SJSA1 (cell line): ENCODE measurements at regions not wholly inside any gene's neighbourhood (a gene's known extent, or its start where the extent isn't known, plus 50 kb on each side); places are given as distances from the start of the nearest gene placed in this dataset.
"Not testable (repeated sequence)": the region's sequence is repeated elsewhere in the genome, so short reads cannot be mapped to it uniquely, and the experiment has no call there.

Experiments used
- DNase-seq, 2 experiments: peaks; one replicate each; pipeline ENCODE4 v3.0.0-alpha.2; 2015 to 2020; ENCODE audit warnings: low spot score in 2 of 2, low read depth in 1 of 2
- H3K27ac ChIP-seq: fragments of 250-450 bp; sonication (Bioruptor Pico); 2 replicates; pipeline ENCODE4 v1.5.1; 2020; ENCODE audit warnings: mild to moderate bottlenecking, moderate library complexity
- H3K27me3 ChIP-seq: fragments of 250-450 bp; sonication (Bioruptor Pico); replicated peaks from 2 replicates; pipeline ENCODE4 v1.5.1; 2020; ENCODE audit warnings: mild to moderate bottlenecking, moderate library complexity
- H3K36me3 ChIP-seq: fragments of 250-450 bp; sonication (Bioruptor Pico); 2 replicates; pipeline ENCODE4 v1.5.1; 2020; ENCODE audit warnings: mild to moderate bottlenecking
- H3K4me1 ChIP-seq: fragments of 250-450 bp; sonication (Bioruptor Pico); replicated peaks from 2 replicates; pipeline ENCODE4 v1.6.1; 2021; ENCODE audit warnings: mild to moderate bottlenecking
- H3K4me3 ChIP-seq: fragments of 250-450 bp; sonication (Bioruptor Pico); 2 replicates; pipeline ENCODE4 v1.5.1; 2020; ENCODE audit warnings: mild to moderate bottlenecking
- H3K9me3 ChIP-seq: fragments of 250-450 bp; sonication (Bioruptor Pico); replicated peaks from 2 replicates; pipeline ENCODE4 v1.5.1; 2020; ENCODE audit warnings: mild to moderate bottlenecking

- Histone ChIP-seq H3K9me3 (no peaks in the 10 kb centered on the region), H3K36me3 (no peaks in the 10 kb centered on the region; the same call in 1 of the 2 replicates), H3K4me3 (peak overlapping the region; percentile 47), H3K27me3 (no peaks in the 10 kb centered on the region), H3K4me1 (no peaks in the 10 kb centered on the region), H3K27ac (peak overlapping the region; percentile 74)
- no peak for DNase-seq
Observed at GRCh38 chr10:65571011-65571570, 1354.7 kb upstream of the LRRTM3 start.

GRCh38 chr10:65581426-65582026 is 1344.3 kb upstream of the LRRTM3 start:
- Histone ChIP-seq H3K36me3 (no peaks in the 10 kb centered on the region), H3K27me3 (no peaks in the 10 kb centered on the region), H3K4me1 (no peaks in the 10 kb centered on the region), H3K9me3 (no peaks in the 10 kb centered on the region), H3K4me3 (no peak overlapping the region), H3K27ac (no peak overlapping the region)
- no peak for DNase-seq

GRCh38 chr10:65602182-65602865 is 1323.5 kb upstream of the LRRTM3 start:
- no peaks in the 10 kb centered on the region for H3K4me1 ChIP-seq
- H3K9me3 ChIP-seq = no peaks in the 10 kb centered on the region
- H3K4me3 ChIP-seq = no peak overlapping the region
- no peak overlapping the region for H3K27ac ChIP-seq
- H3K27me3 ChIP-seq = no peaks in the 10 kb centered on the region
- DNase-seq = no peak
- H3K36me3 ChIP-seq = no peaks in the 10 kb centered on the region

GRCh38 chr10:65611592-65611991 is 1314.2 kb upstream of the LRRTM3 start:
- H3K9me3 ChIP-seq = no peaks in the 10 kb centered on the region
- H3K4me3 ChIP-seq = no peak overlapping the region
- no peaks in the 10 kb centered on the region for H3K4me1 ChIP-seq
- H3K36me3 ChIP-seq = no peaks in the 10 kb centered on the region
- no peak for DNase-seq
- H3K27ac ChIP-seq = no peak overlapping the region
- no peaks in the 10 kb centered on the region for H3K27me3 ChIP-seq

GRCh38 chr10:65614956-65615565 is 1310.8 kb upstream of the LRRTM3 start:
- no peaks in the 10 kb centered on the region for H3K4me1 ChIP-seq
- no peak overlapping the region for H3K4me3 ChIP-seq
- no peak overlapping the region for H3K27ac ChIP-seq
- H3K36me3 ChIP-seq = no peaks in the 10 kb centered on the region
- H3K9me3 ChIP-seq = no peaks in the 10 kb centered on the region
- no peak for DNase-seq
- H3K27me3 ChIP-seq = no peaks in the 10 kb centered on the region

- H3K4me3 ChIP-seq = no peak overlapping the region
- no peaks in the 10 kb centered on the region for H3K4me1 ChIP-seq
- no peaks in the 10 kb centered on the region for H3K9me3 ChIP-seq
- no peaks in the 10 kb centered on the region for H3K27me3 ChIP-seq
- H3K27ac ChIP-seq = no peak overlapping the region
- H3K36me3 ChIP-seq = no peaks in the 10 kb centered on the region
- no peak for DNase-seq
Observed at GRCh38 chr10:65618126-65618525, 1307.7 kb upstream of the LRRTM3 start.

GRCh38 chr10:65620404-65621048 is 1305.3 kb upstream of the LRRTM3 start:
- H3K27ac ChIP-seq = no peak overlapping the region
- no peak overlapping the region for H3K4me3 ChIP-seq
- no peak for DNase-seq
- no peaks in the 10 kb centered on the region for H3K9me3 ChIP-seq
- no peaks in the 10 kb centered on the region for H3K27me3 ChIP-seq
- no peaks in the 10 kb centered on the region for H3K36me3 ChIP-seq
- no peaks in the 10 kb centered on the region for H3K4me1 ChIP-seq

GRCh38 chr10:65622608-65623007 is 1303.2 kb upstream of the LRRTM3 start:
- H3K36me3 ChIP-seq = no peaks in the 10 kb centered on the region
- H3K4me1 ChIP-seq = no peaks in the 10 kb centered on the region
- no peak overlapping the region for H3K27ac ChIP-seq
- DNase-seq = no peak
- H3K4me3 ChIP-seq = no peak overlapping the region
- no peaks in the 10 kb centered on the region for H3K9me3 ChIP-seq
- no peaks in the 10 kb centered on the region for H3K27me3 ChIP-seq

- H3K4me3 ChIP-seq = no peak overlapping the region
- DNase-seq = no peak
- H3K9me3 ChIP-seq = no peaks in the 10 kb centered on the region; the same call in 1 of the 2 replicates
- H3K36me3 ChIP-seq = no peaks in the 10 kb centered on the region
- no peaks in the 10 kb centered on the region for H3K27me3 ChIP-seq
- no peak overlapping the region for H3K27ac ChIP-seq
- no peaks in the 10 kb centered on the region for H3K4me1 ChIP-seq
Observed at GRCh38 chr10:65628493-65629139, 1297.2 kb upstream of the LRRTM3 start.

- H3K4me1 ChIP-seq = no peaks in the 10 kb centered on the region
- H3K4me3 ChIP-seq = no peak overlapping the region
- H3K27me3 ChIP-seq = no peaks in the 10 kb centered on the region
- H3K9me3 ChIP-seq = no peaks in the 10 kb centered on the region
- no peak overlapping the region for H3K27ac ChIP-seq
- no peaks in the 10 kb centered on the region for H3K36me3 ChIP-seq
- no peak for DNase-seq
Observed at GRCh38 chr10:65660006-65660405, 1265.8 kb upstream of the LRRTM3 start.

GRCh38 chr10:65670087-65670486 is 1255.7 kb upstream of the LRRTM3 start:
- Histone ChIP-seq H3K27ac (no peak overlapping the region), H3K4me3 (no peak overlapping the region), H3K9me3 (no peaks in the 10 kb centered on the region; the same call in 1 of the 2 replicates), H3K27me3 (no peaks in the 10 kb centered on the region), H3K4me1 (no peaks in the 10 kb centered on the region), H3K36me3 (no peaks in the 10 kb centered on the region)
- no peak for DNase-seq

- not testable (repeated sequence) for H3K27ac ChIP-seq, H3K36me3 ChIP-seq, H3K27me3 ChIP-seq, DNase-seq, H3K4me3 ChIP-seq, H3K4me1 ChIP-seq, H3K9me3 ChIP-seq
Observed at GRCh38 chr10:65670596-65670995, 1255.2 kb upstream of the LRRTM3 start.

- Histone ChIP-seq H3K36me3 (no peaks in the 10 kb centered on the region), H3K27ac (no peak overlapping the region), H3K4me3 (no peak overlapping the region), H3K27me3 (no peaks in the 10 kb centered on the region), H3K4me1 (no peaks in the 10 kb centered on the region), H3K9me3 (no peaks in the 10 kb centered on the region)
- no peak for DNase-seq
Observed at GRCh38 chr10:65675236-65675635, 1250.6 kb upstream of the LRRTM3 start.
